ENCODE measurements at regions not wholly inside any gene's neighbourhood (a gene's known extent, or its start where the extent isn't known, plus 50 kb on each side); places are given as distances from the start of the nearest gene placed in this dataset.
A peak's percentile ranks its signal among the peaks of the same experiment; 100 is the strongest.

DNA sequence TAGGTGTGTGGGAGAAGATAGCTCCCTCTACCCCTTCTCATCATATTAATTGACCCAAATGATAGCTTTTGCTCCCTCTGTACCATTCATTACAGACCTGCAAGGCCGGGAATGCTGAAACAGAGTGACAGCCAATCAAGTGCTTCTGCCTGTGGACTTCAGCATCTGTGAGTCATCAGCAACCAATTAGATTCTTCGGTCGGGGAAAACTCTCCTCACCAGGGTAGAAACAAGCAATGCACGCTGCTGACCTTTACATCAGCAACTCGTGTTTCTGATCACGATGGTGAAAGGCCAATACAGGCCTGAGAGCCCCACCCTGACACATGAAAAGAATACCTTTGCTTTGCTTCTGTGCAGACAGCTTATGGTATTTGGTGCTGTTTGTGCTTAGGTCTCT, 347.2 kb upstream of the DDX53 start:
- ATAC-seq = peak; percentile 80
- TF ChIP-seq, protein P1, sequence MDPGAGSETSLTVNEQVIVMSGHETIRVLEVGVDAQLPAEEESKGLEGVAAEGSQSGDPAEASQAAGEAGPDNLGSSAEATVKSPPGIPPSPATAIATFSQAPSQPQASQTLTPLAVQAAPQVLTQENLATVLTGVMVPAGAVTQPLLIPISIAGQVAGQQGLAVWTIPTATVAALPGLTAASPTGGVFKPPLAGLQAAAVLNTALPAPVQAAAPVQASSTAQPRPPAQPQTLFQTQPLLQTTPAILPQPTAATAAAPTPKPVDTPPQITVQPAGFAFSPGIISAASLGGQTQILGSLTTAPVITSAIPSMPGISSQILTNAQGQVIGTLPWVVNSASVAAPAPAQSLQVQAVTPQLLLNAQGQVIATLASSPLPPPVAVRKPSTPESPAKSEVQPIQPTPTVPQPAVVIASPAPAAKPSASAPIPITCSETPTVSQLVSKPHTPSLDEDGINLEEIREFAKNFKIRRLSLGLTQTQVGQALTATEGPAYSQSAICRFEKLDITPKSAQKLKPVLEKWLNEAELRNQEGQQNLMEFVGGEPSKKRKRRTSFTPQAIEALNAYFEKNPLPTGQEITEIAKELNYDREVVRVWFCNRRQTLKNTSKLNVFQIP (CRISPR knock-in tag; IDR thresholded peaks at IDR 0.05; ENCODE audit: borderline replicate concordance, low read depth) = no peak
- TF ChIP-seq ARNTL (CRISPR knock-in tag; IDR thresholded peaks at IDR 0.05; ENCODE audit: borderline replicate concordance, low read depth) (no peak), OSR1 (CRISPR knock-in tag; IDR thresholded peaks at IDR 0.05) (no peak), SNAI2 (CRISPR knock-in tag; IDR thresholded peaks at IDR 0.05) (no peak), ZFP30 (CRISPR knock-in tag; IDR thresholded peaks at IDR 0.05) (no peak), ZC3H10 (CRISPR knock-in tag; IDR thresholded peaks at IDR 0.05) (no peak), ESRRG (CRISPR knock-in tag; IDR thresholded peaks at IDR 0.05) (no peak), ZNF70 (CRISPR knock-in tag; IDR thresholded peaks at IDR 0.05) (no peak), RARB (CRISPR knock-in tag; IDR thresholded peaks at IDR 0.05) (no peak), ZNF8 (CRISPR knock-in tag; IDR thresholded peaks at IDR 0.05) (no peak), ZFP3 (CRISPR knock-in tag; IDR thresholded peaks at IDR 0.05) (no peak), TOX (CRISPR knock-in tag; IDR thresholded peaks at IDR 0.05; ENCODE audit: borderline replicate concordance) (no peak), TCF4 (CRISPR knock-in tag; IDR thresholded peaks at IDR 0.05; ENCODE audit: borderline replicate concordance) (no peak)
- TF ChIP-seq, protein P2, sequence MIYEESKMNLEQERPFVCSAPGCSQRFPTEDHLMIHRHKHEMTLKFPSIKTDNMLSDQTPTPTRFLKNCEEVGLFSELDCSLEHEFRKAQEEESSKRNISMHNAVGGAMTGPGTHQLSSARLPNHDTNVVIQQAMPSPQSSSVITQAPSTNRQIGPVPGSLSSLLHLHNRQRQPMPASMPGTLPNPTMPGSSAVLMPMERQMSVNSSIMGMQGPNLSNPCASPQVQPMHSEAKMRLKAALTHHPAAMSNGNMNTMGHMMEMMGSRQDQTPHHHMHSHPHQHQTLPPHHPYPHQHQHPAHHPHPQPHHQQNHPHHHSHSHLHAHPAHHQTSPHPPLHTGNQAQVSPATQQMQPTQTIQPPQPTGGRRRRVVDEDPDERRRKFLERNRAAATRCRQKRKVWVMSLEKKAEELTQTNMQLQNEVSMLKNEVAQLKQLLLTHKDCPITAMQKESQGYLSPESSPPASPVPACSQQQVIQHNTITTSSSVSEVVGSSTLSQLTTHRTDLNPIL (CRISPR knock-in tag; IDR thresholded peaks at IDR 0.05; ENCODE audit: low read depth) = no peak
- TF ChIP-seq, protein P3, sequence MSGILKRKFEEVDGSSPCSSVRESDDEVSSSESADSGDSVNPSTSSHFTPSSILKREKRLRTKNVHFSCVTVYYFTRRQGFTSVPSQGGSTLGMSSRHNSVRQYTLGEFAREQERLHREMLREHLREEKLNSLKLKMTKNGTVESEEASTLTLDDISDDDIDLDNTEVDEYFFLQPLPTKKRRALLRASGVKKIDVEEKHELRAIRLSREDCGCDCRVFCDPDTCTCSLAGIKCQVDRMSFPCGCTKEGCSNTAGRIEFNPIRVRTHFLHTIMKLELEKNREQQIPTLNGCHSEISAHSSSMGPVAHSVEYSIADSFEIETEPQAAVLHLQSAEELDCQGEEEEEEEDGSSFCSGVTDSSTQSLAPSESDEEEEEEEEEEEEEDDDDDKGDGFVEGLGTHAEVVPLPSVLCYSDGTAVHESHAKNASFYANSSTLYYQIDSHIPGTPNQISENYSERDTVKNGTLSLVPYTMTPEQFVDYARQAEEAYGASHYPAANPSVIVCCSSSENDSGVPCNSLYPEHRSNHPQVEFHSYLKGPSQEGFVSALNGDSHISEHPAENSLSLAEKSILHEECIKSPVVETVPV (CRISPR knock-in tag; IDR thresholded peaks at IDR 0.05) = no peak
- TF ChIP-seq, protein P4, sequence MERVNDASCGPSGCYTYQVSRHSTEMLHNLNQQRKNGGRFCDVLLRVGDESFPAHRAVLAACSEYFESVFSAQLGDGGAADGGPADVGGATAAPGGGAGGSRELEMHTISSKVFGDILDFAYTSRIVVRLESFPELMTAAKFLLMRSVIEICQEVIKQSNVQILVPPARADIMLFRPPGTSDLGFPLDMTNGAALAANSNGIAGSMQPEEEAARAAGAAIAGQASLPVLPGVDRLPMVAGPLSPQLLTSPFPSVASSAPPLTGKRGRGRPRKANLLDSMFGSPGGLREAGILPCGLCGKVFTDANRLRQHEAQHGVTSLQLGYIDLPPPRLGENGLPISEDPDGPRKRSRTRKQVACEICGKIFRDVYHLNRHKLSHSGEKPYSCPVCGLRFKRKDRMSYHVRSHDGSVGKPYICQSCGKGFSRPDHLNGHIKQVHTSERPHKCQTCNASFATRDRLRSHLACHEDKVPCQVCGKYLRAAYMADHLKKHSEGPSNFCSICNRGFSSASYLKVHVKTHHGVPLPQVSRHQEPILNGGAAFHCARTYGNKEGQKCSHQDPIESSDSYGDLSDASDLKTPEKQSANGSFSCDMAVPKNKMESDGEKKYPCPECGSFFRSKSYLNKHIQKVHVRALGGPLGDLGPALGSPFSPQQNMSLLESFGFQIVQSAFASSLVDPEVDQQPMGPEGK (CRISPR knock-in tag; IDR thresholded peaks at IDR 0.05; ENCODE audit: borderline replicate concordance) = no peak

DNA sequence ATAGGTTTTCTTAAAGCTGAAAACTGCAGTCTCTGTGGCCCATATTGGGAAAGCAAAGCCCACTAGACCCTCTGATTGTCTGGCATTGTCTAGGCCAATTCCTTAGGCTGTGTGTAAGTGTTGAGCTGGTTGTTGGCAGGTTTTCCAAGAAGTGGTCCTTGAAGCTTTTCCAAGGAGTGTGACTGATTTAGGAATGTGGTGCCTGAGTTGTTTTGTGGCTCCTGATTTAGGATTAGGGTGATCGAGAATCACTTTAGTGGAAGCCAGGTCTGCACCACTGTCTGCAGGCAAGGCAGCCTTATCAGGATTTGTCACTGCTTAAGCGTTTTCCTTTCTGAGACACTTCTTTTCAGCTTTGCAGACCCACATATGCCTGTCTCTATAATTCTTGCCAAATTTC, 339.0 kb upstream of the DDX53 start:
- TF ChIP-seq ESRRG (CRISPR knock-in tag; IDR thresholded peaks at IDR 0.05) = no peak
- no peak for TF ChIP-seq PPARA (CRISPR knock-in tag; IDR thresholded peaks at IDR 0.05; ENCODE audit: borderline replicate concordance)
- no peak for TF ChIP-seq ZNF8 (CRISPR knock-in tag; IDR thresholded peaks at IDR 0.05)
- TF ChIP-seq SNAI2 (CRISPR knock-in tag; IDR thresholded peaks at IDR 0.05) = no peak
- TF ChIP-seq TOX (CRISPR knock-in tag; IDR thresholded peaks at IDR 0.05; ENCODE audit: borderline replicate concordance) = no peak
- TF ChIP-seq, protein P2 (CRISPR knock-in tag; IDR thresholded peaks at IDR 0.05; ENCODE audit: low read depth) = no peak
- TF ChIP-seq ZNF565 (CRISPR knock-in tag; conservative IDR thresholded peaks at IDR 0.05; ENCODE audit: low read depth) = no peak
- TF ChIP-seq, protein P4 (CRISPR knock-in tag; IDR thresholded peaks at IDR 0.05; ENCODE audit: borderline replicate concordance) = no peak
- TF ChIP-seq OSR1 (CRISPR knock-in tag; IDR thresholded peaks at IDR 0.05) = no peak
- no peak for TF ChIP-seq RARB (CRISPR knock-in tag; IDR thresholded peaks at IDR 0.05)
- TF ChIP-seq ZFP30 (CRISPR knock-in tag; IDR thresholded peaks at IDR 0.05) = no peak
- no peak for TF ChIP-seq ARNTL (CRISPR knock-in tag; IDR thresholded peaks at IDR 0.05; ENCODE audit: borderline replicate concordance, low read depth)
- TF ChIP-seq, protein P3 (CRISPR knock-in tag; IDR thresholded peaks at IDR 0.05) = no peak
- TF ChIP-seq CSDC2 (CRISPR knock-in tag; IDR thresholded peaks at IDR 0.05) = no peak
- TF ChIP-seq ZC3H10 (CRISPR knock-in tag; IDR thresholded peaks at IDR 0.05) = no peak
- no peak for TF ChIP-seq ZNF70 (CRISPR knock-in tag; IDR thresholded peaks at IDR 0.05)
- TF ChIP-seq GLIS3 (CRISPR knock-in tag; IDR thresholded peaks at IDR 0.05) = no peak
- TF ChIP-seq ZFP3 (CRISPR knock-in tag; IDR thresholded peaks at IDR 0.05) = no peak
- TF ChIP-seq TCF4 (CRISPR knock-in tag; IDR thresholded peaks at IDR 0.05; ENCODE audit: borderline replicate concordance) = no peak
- TF ChIP-seq, protein P1 (CRISPR knock-in tag; IDR thresholded peaks at IDR 0.05; ENCODE audit: borderline replicate concordance, low read depth) = no peak
- no peak for ATAC-seq
